HG03175 (cell line): ENCODE measurements at regions not wholly inside any gene's neighbourhood (a gene's known extent, or its start where the extent isn't known, plus 50 kb on each side); places are given as distances from the start of the nearest gene placed in this dataset.

Experiments used
- ATAC-seq: cut with Tn5 transposase; IDR thresholded peaks from one replicate; pipeline ENCODE4 v1.9.1; 2021; ENCODE audit warnings: mild to moderate bottlenecking, moderate library complexity; ENCODE audit not compliant: unreplicated experiment

- ATAC-seq: no peak
Measured at GRCh38 chr2:190783513-190784263, 96.9 kb upstream of the GLS start.

GRCh38 chr2:190785334-190785733 is 95.3 kb upstream of the GLS start:
- ATAC-seq: no peak

DNA sequence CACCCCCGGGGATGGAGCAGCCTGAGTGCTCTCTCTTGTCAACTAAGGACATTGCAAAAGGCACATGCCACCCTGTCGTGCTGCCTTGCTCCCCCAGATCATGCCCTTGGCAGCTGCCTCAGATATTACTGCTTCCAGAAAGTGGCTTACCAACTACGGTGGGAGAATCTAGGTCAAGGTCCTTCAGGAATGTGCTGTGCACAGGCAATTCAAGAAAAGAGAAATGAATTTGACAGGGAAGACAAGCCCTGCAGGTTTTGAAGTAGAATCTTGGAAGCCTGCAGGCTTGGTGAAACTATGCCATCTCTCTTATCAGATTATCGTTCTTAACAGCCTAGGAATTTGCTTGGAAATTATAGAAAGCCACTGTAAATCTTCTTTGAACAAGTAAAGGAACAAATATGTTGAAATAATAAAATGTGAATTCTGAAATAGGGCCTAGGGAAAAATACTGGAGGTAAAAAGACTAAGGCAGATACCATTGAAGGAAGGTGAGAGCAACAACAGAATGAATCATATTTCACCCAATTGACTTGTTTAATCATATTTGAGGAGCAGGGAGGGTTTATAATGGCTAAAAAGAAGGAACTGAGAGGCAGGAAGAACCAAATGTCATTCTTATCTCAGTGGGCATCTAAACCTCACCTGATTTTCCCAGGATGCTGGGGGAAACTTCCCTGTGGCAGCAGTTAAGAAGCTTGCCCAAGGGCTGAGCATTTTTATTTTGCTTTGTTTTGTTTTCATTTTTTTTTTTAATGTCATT is 94.0 kb upstream of the GLS start:
- no peak for ATAC-seq

DNA sequence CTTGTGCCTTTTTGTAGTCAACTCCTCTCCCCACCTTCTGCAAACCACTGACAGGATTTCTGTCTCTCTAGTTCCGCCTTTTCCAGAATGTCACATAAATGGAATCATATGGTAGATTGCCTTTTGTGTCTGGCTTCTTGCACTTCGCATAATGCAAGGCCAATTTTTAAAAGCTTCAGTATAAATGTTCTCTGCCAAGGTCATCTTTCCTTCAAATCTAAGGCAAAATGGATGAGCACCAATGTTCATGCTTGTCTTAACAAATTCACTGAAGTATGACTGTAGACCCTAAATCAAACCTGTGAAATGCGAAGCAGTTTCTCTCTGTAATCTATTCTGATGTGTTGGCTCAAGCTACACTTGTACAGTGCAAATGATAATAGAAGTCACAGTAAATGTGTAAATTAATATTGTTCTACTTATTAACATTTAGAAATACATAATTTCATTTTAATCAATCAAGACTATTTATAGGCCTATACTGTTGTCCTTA is 92.8 kb upstream of the GLS start:
- ATAC-seq: no peak

DNA sequence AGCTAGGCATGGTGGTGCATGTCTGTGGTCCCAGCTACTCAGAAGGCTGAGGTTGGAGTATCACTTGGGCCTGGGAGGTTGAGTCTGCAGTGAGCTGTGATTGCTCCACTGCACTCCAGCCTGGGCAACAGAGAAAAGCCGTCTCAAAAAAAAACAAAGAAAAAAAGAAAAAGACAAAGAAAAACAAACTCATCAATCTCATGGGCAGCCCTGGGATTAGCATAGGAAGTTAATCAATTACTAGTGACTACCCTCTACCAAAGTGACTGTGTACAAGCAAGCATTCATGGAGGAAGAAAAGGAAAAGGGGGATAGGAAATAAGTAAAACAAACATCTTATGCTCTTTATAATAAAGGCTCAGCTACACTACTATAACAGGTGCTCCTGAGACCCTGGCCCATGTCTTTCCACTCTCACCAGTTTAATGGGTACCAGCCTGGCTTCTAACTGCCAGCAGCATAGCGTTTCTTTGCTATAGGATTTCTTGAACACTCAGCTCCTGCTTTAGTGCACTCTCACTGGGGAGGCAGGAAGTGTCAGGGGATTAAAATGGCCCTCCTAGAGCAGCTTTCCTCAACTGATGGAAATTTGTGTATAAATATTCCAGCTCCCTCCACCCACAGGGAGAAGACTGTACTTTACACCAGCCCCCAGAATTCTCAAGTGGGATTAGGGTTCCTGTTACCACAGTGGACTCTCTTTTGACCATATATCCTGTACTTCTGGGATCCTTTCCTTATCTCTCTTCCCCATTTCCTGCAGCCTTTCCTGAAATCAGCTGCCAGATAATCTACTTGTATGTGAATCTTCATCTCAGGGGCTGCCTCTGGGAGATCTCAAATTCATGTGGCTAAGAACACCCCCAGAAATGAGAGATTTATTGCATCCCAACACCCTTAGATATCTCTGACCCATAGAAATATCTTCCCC is 91.3 kb upstream of the GLS start:
- no peak for ATAC-seq

- no peak for ATAC-seq
Measured at GRCh38 chr2:190791347-190791975, 89.2 kb upstream of the GLS start.

DNA sequence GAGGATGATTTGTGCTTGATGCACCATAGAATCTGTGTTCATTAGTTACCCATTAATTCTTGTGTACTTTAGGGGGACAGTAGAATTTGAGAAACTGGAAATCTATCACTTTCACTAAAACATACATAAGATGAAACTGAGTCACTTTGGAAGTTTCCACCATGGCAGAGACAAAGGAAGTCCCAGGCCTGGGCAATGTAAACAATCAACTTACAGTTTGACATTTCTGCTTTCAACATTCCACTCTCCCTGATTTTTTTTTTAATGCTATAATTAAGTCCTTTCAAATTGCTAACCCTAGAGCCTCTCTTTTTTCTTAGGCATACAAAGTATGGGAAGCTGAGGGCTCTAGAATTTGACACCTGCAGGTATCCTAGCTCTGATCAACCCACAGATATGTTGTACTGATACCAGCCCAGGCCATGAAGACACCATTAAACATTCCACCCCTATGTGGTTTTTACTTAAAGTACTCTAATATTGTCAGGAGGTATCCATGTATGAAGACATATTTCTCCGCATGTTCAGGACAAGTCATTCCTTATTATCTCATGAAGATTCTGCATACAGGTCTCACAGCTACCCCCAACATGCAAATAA is 88.5 kb upstream of the GLS start:
- ATAC-seq: no peak

GRCh38 chr2:190792956-190793888 is 87.4 kb upstream of the GLS start:
- no peak for ATAC-seq

DNA sequence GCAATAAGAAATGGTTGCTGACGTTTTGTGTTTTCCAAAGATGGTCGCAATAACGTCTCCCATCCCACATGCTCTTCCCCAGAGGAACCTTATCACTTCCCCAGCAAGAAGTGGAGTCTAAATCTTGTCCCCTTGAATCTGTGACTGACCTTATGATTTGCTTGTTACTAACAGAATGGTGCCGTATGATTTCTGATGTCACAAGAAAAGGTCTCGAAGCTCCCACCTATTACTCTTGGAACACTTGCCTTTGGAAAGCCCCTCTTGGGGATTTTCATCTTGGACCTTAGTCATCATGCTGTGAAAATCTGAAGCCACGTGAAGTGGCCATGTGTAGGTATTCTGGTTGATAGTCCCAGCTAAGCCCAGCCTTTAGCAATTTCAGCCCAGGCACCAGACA is 86.2 kb upstream of the GLS start:
- no peak for ATAC-seq

GRCh38 chr2:190794790-190795189 is 85.8 kb upstream of the GLS start:
- no peak for ATAC-seq

DNA sequence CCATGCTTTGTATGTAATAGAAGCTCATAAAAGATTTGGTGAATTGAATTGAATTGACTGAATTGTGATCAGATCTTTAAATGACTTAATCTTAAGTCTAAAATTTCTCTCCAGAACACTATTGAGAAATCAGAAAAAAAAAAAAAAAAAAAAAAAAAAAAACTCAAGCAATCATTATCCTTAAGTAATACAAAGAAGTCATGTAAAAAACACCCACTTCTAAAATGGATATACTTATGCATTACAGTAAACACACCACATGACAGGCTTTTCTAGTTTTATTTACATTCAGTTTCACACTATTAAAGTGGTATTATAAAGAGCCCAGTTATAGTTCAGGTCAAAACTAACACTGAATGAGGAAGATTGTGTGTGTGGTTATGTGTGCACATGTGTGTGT is 84.9 kb upstream of the GLS start:
- no peak for ATAC-seq

GRCh38 chr2:190799999-190800398 is 80.6 kb upstream of the GLS start:
- ATAC-seq: no peak

- no peak for ATAC-seq
Measured at GRCh38 chr2:190800528-190800927, 80.1 kb upstream of the GLS start.

GRCh38 chr2:190802129-190802528 is 78.5 kb upstream of the GLS start:
- ATAC-seq: no peak

- no peak for ATAC-seq
Measured at GRCh38 chr2:190802626-190803209, 77.9 kb upstream of the GLS start.

GRCh38 chr2:190804182-190804795 is 76.3 kb upstream of the GLS start:
- no peak for ATAC-seq

DNA sequence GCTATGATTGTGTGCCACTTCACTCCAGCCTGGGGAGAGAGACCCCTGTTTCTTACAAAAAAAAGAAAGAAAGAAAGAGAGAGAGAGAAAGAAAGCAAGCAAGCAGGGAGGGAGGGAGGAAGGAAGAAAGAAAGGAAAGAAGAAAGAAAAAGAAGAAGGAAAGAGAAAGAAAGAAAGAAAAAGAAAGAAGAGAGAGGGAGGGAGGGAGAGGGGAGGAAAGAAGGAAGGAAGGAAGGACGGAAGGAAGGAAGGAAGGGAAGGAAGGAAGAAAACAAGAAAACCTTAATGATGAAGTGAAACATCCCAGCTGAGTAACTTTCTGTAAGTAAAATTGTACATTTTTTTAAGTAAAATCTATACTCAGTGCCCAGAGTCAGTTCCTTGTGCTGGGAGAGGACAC is 75.5 kb upstream of the GLS start:
- ATAC-seq: no peak

- no peak for ATAC-seq
Measured at GRCh38 chr2:190805843-190806242, 74.8 kb upstream of the GLS start.
